ENCODE measurements at regions not wholly inside any gene's neighbourhood (a gene's known extent, or its start where the extent isn't known, plus 50 kb on each side); places are given as distances from the start of the nearest gene placed in this dataset.
A peak's percentile ranks its signal among the peaks of the same experiment; 100 is the strongest.

DNA sequence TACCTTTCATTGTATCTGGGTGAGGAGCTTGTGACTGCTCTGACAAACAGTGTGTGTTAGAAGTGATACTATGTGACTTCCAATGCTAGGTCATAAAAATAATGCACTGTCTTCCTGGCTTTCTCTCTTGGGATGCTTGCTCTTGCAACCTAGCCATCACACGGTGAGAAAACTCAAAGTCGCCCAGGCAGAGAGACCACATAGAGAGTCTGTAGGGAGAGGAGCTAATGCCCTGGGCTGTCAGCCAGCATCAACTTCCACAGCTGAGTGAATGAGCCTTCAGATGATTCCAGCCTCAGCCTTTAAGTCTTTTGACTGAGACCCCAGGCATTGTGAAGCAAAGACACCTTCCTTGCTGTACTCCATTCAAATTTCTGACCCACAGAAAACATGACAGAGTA lies 220.6 kb upstream of the SGO1 start:
- Histone ChIP-seq H3K36me3 (ENCODE audit: control insufficient read depth, insufficient read depth, low read length, severe bottlenecking) (no peaks in the 10 kb centered on the region), H3K9ac (ENCODE audit: low read length) (no peak overlapping the region)
- peak; percentile 18 for DNase-seq (ENCODE audit: low read depth)

DNA sequence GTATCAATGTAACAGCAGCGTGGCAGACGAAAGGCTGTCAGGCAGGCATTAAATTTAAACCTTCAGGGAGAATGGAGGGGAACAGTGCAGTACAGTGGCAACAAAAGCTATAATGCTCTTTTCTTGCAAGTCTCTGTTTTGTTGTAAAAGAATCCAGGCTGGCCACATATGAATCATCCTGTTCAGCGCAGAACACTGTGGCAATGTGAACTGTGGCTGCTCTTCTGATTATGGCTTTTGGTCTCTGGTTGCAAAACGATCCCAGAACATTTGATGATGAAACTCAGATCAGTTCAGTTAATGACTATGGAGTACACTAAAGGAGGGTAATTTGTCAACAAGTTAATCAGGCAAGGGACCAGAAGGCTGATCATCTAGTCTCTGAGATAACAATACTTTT lies 219.7 kb upstream of the SGO1 start:
- Histone ChIP-seq H3K27me3 (replicated peaks; ENCODE audit: control insufficient read depth, insufficient read depth, low read length) (no peaks in the 10 kb centered on the region), H3K36me3 (ENCODE audit: control insufficient read depth, insufficient read depth, low read length, severe bottlenecking) (no peaks in the 10 kb centered on the region), H3K9me3 (ENCODE audit: control insufficient read depth, low read length) (no peaks in the 10 kb centered on the region), H3K4me3 (ENCODE audit: low read length) (no peak overlapping the region), H3K9ac (ENCODE audit: low read length) (no peak overlapping the region), H3K4me1 (ENCODE audit: control insufficient read depth, insufficient read depth, low read length) (peaks cover 36% of the 10 kb centered on the region)
- peak; percentile 90 for DNase-seq (ENCODE audit: low read depth)

More for the DNA sequence above, 220.6 kb upstream of the SGO1 start:
- H3K4me3 ChIP-seq (ENCODE audit: low read length), result no peak overlapping the region
- H3K4me1 ChIP-seq (ENCODE audit: control insufficient read depth, insufficient read depth, low read length), result peaks cover 28% of the 10 kb centered on the region
- no peaks in the 10 kb centered on the region for H3K9me3 ChIP-seq (ENCODE audit: control insufficient read depth, low read length)
- H3K27me3 ChIP-seq (replicated peaks; ENCODE audit: control insufficient read depth, insufficient read depth, low read length), result no peaks in the 10 kb centered on the region

DNA sequence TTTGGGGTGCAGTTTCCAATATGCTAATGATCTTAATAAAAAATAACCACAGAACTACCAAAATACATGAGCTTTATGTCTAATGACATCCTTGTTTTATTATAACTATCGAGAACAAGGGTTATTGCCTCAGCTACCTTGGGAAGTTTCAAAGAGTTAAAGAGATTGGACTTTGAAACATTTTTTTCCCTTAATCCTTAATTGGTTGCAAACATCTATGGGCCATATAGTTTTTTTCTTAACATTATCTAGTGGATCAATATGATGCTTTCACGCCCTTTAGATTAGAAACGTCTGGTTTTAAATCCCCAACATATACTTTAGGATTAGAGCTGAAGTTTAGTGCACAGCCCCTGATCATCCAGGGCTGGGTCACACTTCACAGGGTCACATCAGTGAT lies 219.2 kb upstream of the SGO1 start:
- H3K4me3 ChIP-seq (ENCODE audit: low read length), result no peak overlapping the region
- H3K27me3 ChIP-seq (replicated peaks; ENCODE audit: control insufficient read depth, insufficient read depth, low read length), result no peaks in the 10 kb centered on the region
- no peak for DNase-seq (ENCODE audit: low read depth)
- peaks cover 38% of the 10 kb centered on the region for H3K4me1 ChIP-seq (ENCODE audit: control insufficient read depth, insufficient read depth, low read length)
- no peak overlapping the region for H3K9ac ChIP-seq (ENCODE audit: low read length)
- H3K9me3 ChIP-seq (ENCODE audit: control insufficient read depth, low read length), result no peaks in the 10 kb centered on the region
- H3K36me3 ChIP-seq (ENCODE audit: control insufficient read depth, insufficient read depth, low read length, severe bottlenecking), result no peaks in the 10 kb centered on the region

DNA sequence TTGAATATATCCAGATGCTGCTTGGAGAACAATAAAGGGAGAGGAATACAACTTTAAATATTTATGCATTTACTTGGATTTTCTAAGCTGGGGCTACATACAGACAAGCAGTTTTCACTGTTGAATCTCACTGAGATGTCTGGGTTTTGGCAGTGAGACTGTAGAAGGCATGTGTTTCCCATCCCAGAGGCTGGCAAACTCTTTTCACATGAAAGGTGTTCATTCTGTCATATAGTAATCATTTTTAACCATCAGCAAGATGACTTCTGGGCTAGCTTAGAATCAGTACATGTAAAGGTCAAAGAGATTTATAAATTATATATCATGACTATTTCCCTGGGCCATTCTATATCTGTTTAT lies 218.7 kb upstream of the SGO1 start:
- no peak for DNase-seq (ENCODE audit: low read depth)
- H3K4me3 ChIP-seq (ENCODE audit: low read length), result no peak overlapping the region
- H3K4me1 ChIP-seq (ENCODE audit: control insufficient read depth, insufficient read depth, low read length), result peaks cover 38% of the 10 kb centered on the region

DNA sequence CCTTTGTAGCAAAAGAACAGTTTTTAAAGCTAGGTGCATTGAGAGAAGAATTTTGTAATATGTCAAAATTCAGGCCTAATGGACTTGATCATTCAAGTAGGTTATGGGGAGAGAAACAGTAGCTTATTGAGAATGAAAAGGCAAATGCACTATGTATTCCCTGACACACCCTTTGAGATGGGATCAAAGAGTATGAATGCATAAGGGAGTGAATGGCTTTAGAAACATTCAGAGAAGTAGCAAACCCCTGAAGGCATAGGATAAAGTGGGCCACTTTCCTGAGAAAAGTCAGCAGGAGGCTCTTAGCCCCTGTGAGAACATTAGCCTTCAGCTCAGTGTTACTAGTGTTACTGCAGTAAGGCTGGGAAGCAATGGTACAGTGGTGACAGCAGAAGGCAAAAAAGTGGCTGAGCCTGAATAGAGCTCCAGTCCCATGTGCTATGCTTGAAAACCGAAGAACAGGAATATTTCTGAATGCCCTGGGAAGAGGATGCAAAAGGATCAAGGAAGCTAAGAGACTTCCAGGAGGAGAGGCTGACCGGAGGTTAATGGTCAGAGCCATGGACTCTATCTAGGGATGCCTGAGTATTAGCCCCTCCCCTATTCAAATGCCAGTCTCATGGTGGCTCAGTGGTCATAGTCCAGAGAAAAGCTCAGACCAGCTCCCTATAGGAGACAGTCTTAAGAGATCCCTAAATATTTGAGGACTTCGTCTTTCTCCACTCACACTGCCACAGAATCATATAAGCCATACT lies 218.2 kb upstream of the SGO1 start:
- no peaks in the 10 kb centered on the region for H3K27me3 ChIP-seq (replicated peaks; ENCODE audit: control insufficient read depth, insufficient read depth, low read length)
- no peaks in the 10 kb centered on the region for H3K36me3 ChIP-seq (ENCODE audit: control insufficient read depth, insufficient read depth, low read length, severe bottlenecking)
- H3K9ac ChIP-seq (ENCODE audit: low read length), result no peak overlapping the region
- H3K4me1 ChIP-seq (ENCODE audit: control insufficient read depth, insufficient read depth, low read length), result peaks cover 38% of the 10 kb centered on the region
- no peak for DNase-seq (ENCODE audit: low read depth)
- no peak overlapping the region for H3K4me3 ChIP-seq (ENCODE audit: low read length)
- H3K9me3 ChIP-seq (ENCODE audit: control insufficient read depth, low read length), result no peaks in the 10 kb centered on the region

More for the DNA sequence above, 218.7 kb upstream of the SGO1 start:
- Histone ChIP-seq H3K9me3 (ENCODE audit: control insufficient read depth, low read length) (no peaks in the 10 kb centered on the region), H3K9ac (ENCODE audit: low read length) (no peak overlapping the region), H3K27me3 (replicated peaks; ENCODE audit: control insufficient read depth, insufficient read depth, low read length) (no peaks in the 10 kb centered on the region), H3K36me3 (ENCODE audit: control insufficient read depth, insufficient read depth, low read length, severe bottlenecking) (no peaks in the 10 kb centered on the region)

DNA sequence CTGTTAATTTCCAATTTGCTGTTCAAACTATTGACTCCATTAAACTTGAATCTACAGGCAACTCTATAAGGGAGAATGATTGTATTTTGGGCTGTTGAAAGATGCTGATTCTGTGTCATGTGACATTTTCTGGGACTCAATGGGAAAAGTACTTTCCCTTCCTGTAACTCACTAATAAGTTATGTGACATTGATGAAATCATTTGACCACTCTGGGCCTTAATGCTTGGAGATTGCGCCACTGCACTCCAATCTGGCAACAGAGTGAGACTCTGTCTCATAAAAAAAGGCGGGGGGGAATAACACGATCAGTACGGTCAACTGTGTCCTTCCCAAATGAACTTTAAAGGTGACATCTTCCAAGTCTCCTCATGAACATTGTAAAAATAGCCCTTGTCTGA lies 215.2 kb upstream of the SGO1 start:
- no peaks in the 10 kb centered on the region for H3K27me3 ChIP-seq (replicated peaks; ENCODE audit: control insufficient read depth, insufficient read depth, low read length)
- no peaks in the 10 kb centered on the region for H3K36me3 ChIP-seq (ENCODE audit: control insufficient read depth, insufficient read depth, low read length, severe bottlenecking)
- no peaks in the 10 kb centered on the region for H3K9me3 ChIP-seq (ENCODE audit: control insufficient read depth, low read length)
- no peak overlapping the region for H3K4me3 ChIP-seq (ENCODE audit: low read length)
- peaks cover 24% of the 10 kb centered on the region for H3K4me1 ChIP-seq (ENCODE audit: control insufficient read depth, insufficient read depth, low read length)
- DNase-seq (ENCODE audit: low read depth), result peak; percentile 15
- no peak overlapping the region for H3K9ac ChIP-seq (ENCODE audit: low read length)

DNA sequence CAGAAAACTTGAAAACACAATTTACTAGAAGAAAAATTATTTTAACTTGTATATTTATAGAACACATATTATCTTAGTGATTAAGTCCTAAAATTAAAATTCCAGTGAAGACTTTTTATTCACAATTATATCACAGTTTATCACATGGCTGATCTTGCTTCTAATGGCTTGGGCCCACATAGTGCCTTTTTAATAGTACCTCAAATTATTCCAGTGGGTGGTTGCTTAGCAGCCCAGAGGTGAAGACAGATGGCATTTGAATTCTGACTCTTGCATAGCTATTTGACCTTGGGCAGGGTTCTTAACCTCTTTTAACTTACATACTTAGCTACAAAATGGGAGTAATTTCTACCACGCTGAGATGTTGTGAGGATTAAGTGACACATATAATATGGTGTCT lies 214.7 kb upstream of the SGO1 start:
- no peak for DNase-seq (ENCODE audit: low read depth)
- H3K9me3 ChIP-seq (ENCODE audit: control insufficient read depth, low read length), result no peaks in the 10 kb centered on the region
- no peak overlapping the region for H3K4me3 ChIP-seq (ENCODE audit: low read length)
- H3K4me1 ChIP-seq (ENCODE audit: control insufficient read depth, insufficient read depth, low read length), result peaks cover 19% of the 10 kb centered on the region
- no peaks in the 10 kb centered on the region for H3K27me3 ChIP-seq (replicated peaks; ENCODE audit: control insufficient read depth, insufficient read depth, low read length)
- no peaks in the 10 kb centered on the region for H3K36me3 ChIP-seq (ENCODE audit: control insufficient read depth, insufficient read depth, low read length, severe bottlenecking)
- H3K9ac ChIP-seq (ENCODE audit: low read length), result no peak overlapping the region

DNA sequence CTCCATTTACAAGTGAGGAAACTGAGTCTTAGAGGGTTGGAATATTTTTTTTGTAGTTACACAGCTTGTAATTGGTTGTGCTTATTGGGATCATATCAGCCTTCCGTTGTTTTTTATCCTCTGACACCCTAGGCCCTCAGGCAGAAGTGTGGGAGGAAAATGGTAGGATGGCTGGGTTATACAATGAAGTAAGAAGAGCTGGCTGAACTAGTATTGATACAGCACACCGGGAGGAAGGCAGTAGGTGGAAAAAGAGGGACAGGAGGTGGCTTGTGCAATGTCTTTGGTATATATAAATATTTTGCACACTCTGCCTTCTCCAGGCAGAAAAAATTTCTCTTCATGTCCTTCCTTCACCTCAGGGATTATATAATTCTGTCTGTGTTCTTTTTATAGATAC lies 214.3 kb upstream of the SGO1 start:
- no peak for DNase-seq (ENCODE audit: low read depth)
- no peak overlapping the region for H3K4me3 ChIP-seq (ENCODE audit: low read length)
- H3K9me3 ChIP-seq (ENCODE audit: control insufficient read depth, low read length), result no peaks in the 10 kb centered on the region
- H3K4me1 ChIP-seq (ENCODE audit: control insufficient read depth, insufficient read depth, low read length), result peaks cover 15% of the 10 kb centered on the region
- H3K36me3 ChIP-seq (ENCODE audit: control insufficient read depth, insufficient read depth, low read length, severe bottlenecking), result no peaks in the 10 kb centered on the region
- H3K9ac ChIP-seq (ENCODE audit: low read length), result no peak overlapping the region
- no peaks in the 10 kb centered on the region for H3K27me3 ChIP-seq (replicated peaks; ENCODE audit: control insufficient read depth, insufficient read depth, low read length)

DNA sequence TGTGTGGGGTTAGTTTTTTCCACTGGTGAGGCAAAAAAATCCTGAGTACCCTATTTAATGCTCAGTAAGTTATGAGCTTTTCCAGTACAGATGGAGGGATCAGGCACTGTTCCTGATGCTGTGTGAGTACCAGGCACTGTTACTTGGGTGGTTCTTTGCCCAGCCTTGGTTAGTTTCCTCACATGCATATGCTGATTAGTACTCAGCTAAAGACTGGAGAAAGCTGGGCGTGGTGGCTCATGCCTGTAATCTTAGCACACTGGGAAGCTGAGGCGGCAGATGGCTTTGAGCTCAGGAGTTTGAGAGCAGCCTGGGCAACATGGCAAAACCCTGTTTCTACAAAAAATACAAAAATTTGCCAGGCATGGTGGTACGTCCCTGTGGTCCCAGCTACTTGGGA lies 210.3 kb upstream of the SGO1 start:
- H3K36me3 ChIP-seq (ENCODE audit: control insufficient read depth, insufficient read depth, low read length, severe bottlenecking), result no peaks in the 10 kb centered on the region
- H3K9ac ChIP-seq (ENCODE audit: low read length), result no peak overlapping the region
- DNase-seq (ENCODE audit: low read depth), result no peak
- no peak overlapping the region for H3K4me3 ChIP-seq (ENCODE audit: low read length)
- no peaks in the 10 kb centered on the region for H3K27me3 ChIP-seq (replicated peaks; ENCODE audit: control insufficient read depth, insufficient read depth, low read length)
- H3K4me1 ChIP-seq (ENCODE audit: control insufficient read depth, insufficient read depth, low read length), result peaks cover 7% of the 10 kb centered on the region
- H3K9me3 ChIP-seq (ENCODE audit: control insufficient read depth, low read length), result no peaks in the 10 kb centered on the region

DNA sequence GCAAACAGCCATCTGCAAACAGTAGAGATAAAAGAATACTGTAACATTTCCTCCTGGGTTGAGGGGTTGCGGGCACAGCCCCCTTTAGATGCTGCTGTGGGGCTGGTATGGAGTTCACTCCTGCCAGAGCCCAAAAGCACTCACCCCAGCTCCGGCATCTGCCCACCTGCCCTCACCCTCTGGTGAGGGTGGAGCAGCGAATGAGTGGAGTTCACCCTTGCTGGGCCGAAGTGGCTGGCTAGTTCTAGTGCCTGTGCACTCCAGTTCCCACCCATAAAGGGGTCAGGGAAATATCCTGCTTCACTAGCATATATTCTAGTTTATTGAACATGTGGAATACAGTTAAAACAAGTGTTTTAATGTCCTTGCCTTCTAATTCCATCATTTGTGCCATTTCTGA lies 209.7 kb upstream of the SGO1 start:
- Histone ChIP-seq H3K9ac (ENCODE audit: low read length) (no peak overlapping the region), H3K27me3 (replicated peaks; ENCODE audit: control insufficient read depth, insufficient read depth, low read length) (no peaks in the 10 kb centered on the region), H3K4me1 (ENCODE audit: control insufficient read depth, insufficient read depth, low read length) (peaks cover 1% of the 10 kb centered on the region), H3K36me3 (ENCODE audit: control insufficient read depth, insufficient read depth, low read length, severe bottlenecking) (no peaks in the 10 kb centered on the region), H3K9me3 (ENCODE audit: control insufficient read depth, low read length) (no peaks in the 10 kb centered on the region), H3K4me3 (ENCODE audit: low read length) (no peak overlapping the region)
- DNase-seq (ENCODE audit: low read depth), result no peak

DNA sequence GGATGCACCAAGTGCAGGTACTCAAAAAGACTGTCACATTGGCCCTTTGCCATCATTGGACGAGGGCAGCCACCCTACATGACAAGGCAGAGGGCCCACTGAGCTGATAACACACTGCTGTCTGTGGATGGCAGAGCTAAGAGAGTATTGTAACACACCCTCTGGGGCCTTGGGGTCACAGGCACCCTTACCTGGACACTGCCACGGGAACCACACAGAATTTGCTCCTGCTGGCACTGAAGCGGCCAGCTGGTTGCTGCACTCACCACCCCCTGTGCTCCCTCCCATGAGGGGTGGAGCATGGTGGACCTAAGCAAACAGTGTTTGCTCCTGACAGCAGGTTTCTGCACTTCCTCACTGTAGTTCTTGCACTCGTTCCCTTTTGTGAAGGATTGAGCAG lies 208.2 kb upstream of the SGO1 start:
- no peak overlapping the region for H3K9ac ChIP-seq (ENCODE audit: low read length)
- H3K36me3 ChIP-seq (ENCODE audit: control insufficient read depth, insufficient read depth, low read length, severe bottlenecking), result no peaks in the 10 kb centered on the region
- no peaks in the 10 kb centered on the region for H3K27me3 ChIP-seq (replicated peaks; ENCODE audit: control insufficient read depth, insufficient read depth, low read length)
- H3K9me3 ChIP-seq (ENCODE audit: control insufficient read depth, low read length), result no peaks in the 10 kb centered on the region
- no peak overlapping the region for H3K4me3 ChIP-seq (ENCODE audit: low read length)
- no peaks in the 10 kb centered on the region for H3K4me1 ChIP-seq (ENCODE audit: control insufficient read depth, insufficient read depth, low read length)
- DNase-seq (ENCODE audit: low read depth), result no peak

DNA sequence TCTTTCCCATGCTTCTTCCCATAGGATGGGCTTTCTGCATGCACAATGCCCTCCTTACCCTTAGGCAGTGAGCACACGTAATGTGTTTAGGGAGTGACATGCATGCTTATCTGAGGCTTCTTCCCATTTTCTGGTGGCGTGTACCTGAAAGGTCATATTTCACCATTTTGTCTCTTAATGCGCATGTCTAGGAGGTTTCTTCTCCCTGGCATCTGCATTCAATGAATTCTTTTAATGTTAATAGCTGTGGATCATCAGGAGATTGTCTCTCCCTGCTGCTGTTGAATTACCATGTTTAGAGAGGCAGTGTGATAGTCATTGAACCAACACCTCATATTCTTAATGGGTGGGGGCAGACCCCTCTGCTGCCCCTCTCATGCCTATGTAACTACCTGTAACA lies 205.6 kb upstream of the SGO1 start:
- Histone ChIP-seq H3K9ac (ENCODE audit: low read length) (no peak overlapping the region), H3K27me3 (replicated peaks; ENCODE audit: control insufficient read depth, insufficient read depth, low read length) (no peaks in the 10 kb centered on the region), H3K9me3 (ENCODE audit: control insufficient read depth, low read length) (no peaks in the 10 kb centered on the region), H3K4me3 (ENCODE audit: low read length) (no peak overlapping the region), H3K4me1 (ENCODE audit: control insufficient read depth, insufficient read depth, low read length) (no peaks in the 10 kb centered on the region), H3K36me3 (ENCODE audit: control insufficient read depth, insufficient read depth, low read length, severe bottlenecking) (no peaks in the 10 kb centered on the region)
- DNase-seq (ENCODE audit: low read depth), result no peak
